IPS-11a (cell line): ENCODE measurements at regions not wholly inside any gene's neighbourhood (a gene's known extent, or its start where the extent isn't known, plus 50 kb on each side); places are given as distances from the start of the nearest gene placed in this dataset.
"Not testable (repeated sequence)": the region's sequence is repeated elsewhere in the genome, so short reads cannot be mapped to it uniquely, and the experiment has no call there.

Experiments used
- H3K4me3 ChIP-seq: one replicate; pipeline ENCODE4 v1.5.1; 2013; ENCODE audit warnings: low read depth, low read length, control low read depth

DNA sequence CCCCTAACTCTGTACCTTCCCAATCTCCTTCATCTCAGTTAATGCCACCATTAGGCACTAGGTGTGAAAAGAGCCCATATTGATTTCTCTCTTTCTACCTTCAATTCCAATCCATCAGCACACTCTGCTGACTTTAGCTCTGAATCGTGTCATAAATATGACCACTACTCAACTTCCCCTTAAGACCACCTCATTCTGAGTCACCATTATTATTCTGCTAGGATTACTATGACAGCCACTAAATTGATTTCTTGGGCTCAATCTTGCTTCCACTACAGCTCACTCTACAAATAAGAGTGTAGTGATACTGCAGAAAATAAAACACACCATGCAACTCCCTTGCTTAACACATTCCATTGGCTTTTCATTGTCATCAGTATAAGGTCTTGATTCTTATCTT is 1449.0 kb upstream of the FLRT2 start:
- H3K4me3 ChIP-seq = no peak overlapping the region

DNA sequence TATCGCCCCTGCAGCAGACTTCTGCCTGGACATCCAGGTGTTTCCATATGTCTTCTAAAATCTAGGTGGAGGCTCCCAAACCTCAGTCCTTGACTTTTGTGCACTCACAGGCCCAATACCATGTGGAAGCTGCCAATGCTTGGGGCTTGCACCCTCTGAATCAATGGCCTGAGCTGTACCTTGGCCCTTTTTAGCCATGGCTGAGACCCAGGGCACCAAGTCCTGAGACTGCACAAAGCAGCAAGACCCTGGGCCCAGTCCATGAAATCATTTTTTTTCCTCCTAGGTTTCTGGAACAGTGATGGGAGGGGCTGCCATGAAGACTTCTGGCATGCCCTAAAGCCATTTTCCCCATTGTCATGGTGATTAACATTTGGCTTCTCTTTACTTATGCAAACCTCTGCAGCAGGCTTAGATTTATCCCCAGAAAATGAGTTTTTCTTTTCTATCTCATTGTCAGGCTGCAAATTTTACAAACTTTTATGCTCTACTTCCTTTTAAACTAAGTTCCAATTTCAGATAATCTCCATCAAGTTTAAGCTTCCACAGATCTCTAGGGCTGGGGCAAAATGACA is 1445.8 kb upstream of the FLRT2 start:
- H3K4me3 ChIP-seq = no peak overlapping the region

DNA sequence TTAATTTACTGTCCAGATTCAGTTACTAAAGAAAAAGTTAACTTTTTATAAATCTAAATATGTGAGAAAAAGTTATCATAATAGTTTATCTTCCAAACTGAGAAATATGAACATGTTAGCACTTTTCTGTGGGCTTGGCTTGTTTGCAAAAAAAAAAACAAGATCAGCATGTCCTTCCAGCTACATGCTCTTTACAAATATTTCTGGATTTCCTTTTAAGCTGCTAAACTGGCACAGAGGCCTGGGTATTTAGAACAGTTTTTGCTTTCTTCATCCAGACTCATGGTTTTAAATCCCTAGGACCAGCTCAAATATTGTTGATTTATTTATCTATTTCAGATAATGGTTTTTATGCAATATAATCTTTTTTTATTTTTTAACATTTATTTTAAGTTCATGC is 1444.5 kb upstream of the FLRT2 start:
- no peak overlapping the region for H3K4me3 ChIP-seq

DNA sequence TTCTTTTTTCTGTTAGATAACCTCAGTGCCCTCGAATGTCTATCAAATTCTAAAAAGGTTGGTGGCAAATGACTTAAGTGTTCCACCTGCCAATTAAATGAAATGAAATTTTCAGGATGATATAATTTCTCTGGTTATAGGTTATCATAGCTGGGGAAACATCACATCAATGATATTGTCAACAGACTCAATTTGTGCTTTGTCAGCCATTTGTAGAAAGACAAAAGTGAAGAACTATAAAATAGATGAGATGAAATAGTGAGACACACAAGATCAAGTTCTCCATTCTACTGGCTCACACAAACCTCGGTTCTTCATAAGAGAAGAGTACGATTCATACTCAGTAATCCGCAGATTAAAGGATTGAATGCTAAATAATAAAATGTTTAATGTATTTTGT is 1443.2 kb upstream of the FLRT2 start:
- H3K4me3 ChIP-seq = no peak overlapping the region

DNA sequence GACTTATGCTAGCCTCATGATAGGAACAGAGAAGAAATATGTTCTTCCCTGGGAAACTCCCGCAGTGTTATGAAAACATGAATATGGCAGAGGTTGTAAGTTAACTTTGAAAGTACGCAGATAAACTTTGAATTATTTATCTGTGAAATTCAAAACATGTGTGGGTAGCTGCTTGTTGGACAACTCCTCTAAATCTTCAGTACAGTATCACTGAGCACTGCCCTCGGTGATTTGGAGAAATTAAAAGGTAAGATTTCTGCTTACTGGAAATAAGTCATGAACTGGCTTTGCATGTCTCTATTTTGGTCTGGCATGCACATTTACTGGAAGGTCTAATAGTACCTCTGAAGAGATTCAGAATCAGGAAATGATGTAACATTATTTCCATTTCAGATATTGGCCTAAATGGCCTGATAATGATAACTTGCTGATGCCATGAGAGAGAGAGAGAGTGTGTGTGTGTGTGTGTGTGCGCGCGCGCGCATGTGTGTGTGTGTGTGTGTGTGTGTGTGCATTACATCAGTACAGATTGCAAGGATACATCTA is 1441.9 kb upstream of the FLRT2 start:
- H3K4me3 ChIP-seq = no peak overlapping the region

DNA sequence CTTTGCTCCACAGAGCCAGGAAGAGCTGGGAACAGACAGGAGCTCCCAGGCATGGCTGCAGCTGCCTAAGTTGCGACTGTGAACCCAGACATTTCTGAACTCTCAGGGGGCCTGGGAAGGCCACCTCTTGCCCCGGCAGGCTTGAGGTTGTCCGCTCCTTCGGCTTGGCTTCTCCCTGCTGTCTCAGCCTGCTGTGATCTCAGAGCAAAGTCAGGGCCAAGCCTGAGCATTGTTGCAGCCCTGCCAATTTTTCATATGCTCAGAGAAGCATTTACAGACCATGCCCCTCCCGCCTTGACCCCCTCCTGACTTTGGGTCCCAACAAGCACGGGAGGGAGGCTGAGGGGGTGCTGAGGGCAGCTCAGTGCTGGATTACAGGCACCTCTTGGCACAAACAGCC is 1439.1 kb upstream of the FLRT2 start:
- no peak overlapping the region for H3K4me3 ChIP-seq

DNA sequence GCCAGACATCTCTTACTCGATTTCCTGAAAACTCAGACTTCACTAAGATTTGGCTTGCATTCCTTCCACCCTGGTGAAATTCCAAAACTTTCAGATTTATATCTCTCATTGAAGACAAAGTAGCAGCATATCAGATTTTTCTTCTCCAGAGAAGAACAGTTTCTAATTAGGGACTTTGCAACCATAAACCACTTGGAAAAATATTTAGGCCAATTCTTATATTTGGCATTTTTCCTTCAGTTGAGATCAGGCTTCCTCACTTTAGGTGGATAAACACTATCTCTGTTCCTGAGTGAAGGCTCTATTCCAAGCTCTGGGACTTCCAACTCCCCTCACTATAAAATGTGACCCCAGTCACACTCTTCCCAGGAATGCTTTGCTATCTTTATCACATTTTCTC is 1434.3 kb upstream of the FLRT2 start:
- H3K4me3 ChIP-seq = no peak overlapping the region

DNA sequence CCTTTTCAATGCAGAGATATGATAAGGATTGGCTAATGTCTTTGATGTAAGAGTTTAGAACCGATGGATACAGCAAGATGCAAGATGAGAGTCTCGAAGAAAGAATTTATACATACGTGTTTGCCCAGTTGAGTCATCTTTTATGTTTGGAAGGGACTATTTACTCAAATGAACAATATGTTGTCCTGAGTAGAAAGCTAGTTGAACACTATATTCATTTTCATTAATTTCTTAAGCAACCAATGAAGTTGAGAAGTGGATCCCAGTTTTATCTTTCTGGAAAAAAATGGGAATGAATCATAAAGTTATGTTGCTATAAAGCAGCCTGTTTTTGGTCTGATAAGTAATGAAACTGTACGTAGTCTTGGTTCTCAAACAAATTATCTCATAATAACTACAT is 1431.7 kb upstream of the FLRT2 start:
- no peak overlapping the region for H3K4me3 ChIP-seq

DNA sequence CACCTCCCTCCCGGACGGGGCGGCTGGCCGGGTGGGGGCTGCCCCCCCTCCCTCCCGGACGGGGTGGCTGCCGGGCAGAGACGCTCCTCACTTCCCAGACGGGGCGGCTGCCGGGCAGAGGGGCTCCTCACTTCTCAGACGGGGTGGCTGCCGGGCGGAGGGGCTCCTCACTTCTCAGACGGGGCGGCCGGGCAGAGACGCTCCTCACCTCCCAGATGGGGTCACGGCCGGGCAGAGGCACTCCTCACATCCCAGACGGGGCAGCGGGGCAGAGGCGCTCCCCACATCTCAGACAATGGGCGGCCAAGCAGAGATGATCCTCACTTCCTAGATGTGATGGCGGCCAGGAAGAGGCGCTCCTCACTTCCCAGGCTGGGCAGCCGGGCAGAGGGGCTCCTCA is 1430.4 kb upstream of the FLRT2 start:
- H3K4me3 ChIP-seq = not testable (repeated sequence)

DNA sequence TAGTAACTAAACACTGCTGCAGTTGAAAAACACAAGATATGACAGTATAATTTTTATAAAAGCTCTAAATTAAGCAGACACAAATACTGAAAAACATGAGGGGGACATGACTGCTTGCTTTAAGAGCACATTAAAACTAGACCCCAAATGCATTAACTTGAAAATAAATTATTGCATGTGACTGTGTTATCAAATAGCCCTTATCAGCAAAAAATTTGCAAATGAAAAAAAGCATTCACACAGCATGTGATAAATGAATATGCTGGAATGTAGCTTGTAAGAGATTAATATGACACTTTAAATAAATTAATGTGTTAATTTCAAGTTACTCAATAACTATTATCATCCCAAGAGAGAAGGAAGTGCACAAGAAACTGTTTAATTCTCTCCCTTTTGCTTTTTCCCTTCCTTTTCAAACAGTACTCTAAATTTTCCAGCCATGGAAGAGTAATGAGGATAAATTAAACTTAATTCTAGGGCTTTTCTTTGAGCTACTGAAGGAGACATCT is 1422.1 kb upstream of the FLRT2 start:
- H3K4me3 ChIP-seq = no peak overlapping the region

DNA sequence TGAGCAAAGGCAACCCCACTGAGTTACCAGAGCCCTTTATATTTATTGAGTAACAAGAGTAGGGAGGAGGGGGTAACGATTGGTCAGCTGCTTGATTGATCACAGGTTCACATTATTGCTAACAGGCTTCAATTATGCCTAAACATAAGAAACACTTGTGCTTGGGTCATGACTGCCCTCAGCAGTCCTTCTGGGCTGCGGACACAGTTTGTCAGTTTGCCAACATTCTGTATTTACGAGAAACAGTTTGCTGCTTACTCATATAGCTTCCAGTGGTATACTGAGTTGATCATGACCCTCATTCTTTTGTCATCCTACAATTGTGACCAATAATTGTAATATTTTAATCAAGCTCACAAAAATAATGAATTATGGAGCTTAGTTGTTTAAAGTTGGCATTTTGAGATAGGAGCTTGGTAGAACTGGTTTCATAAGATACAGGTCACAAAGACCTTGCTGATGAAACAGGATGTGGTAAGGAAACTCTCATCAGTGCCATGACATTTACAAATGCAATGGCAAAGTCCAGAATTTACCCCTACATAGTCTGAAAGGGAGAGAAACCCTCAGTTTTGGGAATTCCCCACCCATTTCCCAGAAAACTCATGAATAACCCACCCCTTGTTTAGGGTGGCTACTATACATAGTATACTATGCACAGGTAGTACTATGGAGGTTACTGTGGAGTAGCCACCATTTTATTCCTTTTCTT is 1421.0 kb upstream of the FLRT2 start:
- H3K4me3 ChIP-seq = no peak overlapping the region

DNA sequence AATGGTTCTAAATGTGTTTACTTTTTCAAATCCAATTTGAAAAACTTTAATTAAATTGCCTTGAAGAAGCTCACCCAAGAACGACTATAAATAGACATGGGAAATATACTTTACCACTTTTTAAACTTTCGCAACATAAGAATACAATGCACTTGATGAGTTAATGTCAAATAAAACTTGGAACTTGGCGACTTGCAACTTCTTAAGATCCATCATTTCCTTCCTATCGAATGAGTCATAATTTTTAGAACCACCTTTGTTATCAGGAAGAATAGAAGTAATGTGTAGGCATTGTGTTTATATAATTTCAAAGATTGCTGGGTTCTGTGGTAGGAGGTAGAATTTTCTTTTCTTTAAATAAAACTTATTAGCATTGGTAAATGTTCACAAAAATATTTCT is 1417.4 kb upstream of the FLRT2 start:
- H3K4me3 ChIP-seq = no peak overlapping the region

DNA sequence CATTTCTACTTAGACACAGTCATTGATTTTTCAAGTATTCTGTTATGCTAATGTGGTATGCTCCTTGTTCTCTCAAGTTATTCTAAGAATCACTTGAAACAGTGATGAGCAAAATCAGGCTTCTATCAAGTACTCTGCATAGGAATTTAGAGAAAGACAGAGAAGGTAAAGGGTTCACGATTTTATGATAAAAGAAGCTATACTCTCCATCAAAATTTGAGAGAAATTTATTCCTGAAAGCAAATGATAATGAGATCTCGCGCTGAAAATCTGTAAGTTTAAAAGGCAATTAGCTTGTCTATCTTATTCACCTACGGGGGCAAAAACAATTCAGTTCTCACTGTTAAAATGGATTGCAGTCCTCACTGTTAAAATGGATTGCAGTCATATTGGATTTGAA is 1404.3 kb upstream of the FLRT2 start:
- H3K4me3 ChIP-seq = no peak overlapping the region

DNA sequence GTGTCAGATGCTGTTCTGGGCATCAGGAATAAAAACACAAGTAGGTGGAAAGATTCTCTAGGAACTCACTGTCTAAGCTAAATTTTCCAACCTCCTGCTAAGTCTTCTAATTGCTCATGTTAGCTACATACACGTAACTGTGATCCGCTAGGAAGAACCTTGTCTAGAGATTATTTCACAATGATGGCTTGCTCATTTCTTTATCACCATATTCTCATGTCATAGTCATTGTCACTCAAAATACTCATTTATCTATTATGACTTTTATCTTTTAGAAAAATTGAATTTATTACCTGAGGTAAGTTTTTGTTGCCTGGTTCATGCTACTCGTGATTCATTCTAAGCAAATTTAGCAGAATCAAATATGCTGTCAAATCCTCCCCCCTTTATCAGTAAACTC is 1402.4 kb upstream of the FLRT2 start:
- H3K4me3 ChIP-seq = no peak overlapping the region

DNA sequence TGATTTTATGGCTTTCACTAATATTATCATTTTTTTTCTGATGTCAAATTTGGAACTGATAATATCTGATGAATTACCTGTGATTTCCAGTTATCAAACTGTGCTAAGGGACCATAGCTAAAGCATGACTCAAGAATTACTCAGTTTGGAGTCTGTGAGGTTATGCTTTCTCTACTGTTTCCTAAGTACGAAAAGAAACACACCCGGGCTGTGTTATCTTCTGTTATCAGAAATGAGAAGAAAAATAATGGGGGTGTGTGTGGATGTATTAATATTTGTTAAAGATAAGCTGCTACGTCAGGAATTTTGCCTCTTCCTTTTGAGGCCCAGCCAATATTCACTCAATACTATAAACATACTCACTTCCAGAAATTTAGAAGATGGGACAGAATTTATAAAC is 1401.9 kb upstream of the FLRT2 start:
- H3K4me3 ChIP-seq = no peak overlapping the region

DNA sequence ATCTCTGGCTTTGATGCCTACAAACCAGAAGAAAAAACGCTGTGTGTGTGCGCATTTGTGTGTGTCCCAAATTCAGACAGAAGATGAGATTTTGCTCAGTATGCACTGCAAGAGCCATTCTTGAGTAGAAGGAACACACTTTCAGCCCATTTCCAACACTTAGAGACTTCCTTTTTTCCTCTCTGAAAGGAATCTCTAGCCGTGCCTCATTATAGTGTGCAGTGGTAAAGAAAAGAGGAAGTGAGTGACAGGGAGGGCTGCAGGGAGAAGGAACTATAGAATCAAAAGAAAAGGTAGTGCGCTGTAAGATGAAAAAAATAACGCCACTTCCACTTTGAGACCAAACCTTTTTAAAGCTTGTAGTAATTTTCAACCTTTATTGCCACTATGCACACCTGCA is 1400.9 kb upstream of the FLRT2 start:
- H3K4me3 ChIP-seq = no peak overlapping the region

DNA sequence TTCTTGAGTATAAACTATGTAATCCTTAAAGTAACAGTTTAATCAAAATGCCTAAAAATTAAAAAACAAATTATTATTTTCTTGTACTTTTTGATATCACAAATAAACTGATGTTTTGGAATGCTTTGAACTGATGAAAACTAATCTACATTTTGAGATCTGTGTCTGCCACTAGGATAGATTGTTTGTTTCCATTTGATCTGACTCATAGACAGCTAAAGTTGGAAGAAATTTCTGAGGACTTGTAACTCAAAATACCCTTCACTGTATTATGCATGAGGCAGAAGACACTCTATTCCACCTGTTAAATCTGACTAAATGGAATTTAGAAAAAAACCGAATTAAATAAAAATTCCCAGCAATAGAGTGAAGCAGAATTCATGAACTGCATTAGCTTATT is 1400.0 kb upstream of the FLRT2 start:
- no peak overlapping the region for H3K4me3 ChIP-seq

DNA sequence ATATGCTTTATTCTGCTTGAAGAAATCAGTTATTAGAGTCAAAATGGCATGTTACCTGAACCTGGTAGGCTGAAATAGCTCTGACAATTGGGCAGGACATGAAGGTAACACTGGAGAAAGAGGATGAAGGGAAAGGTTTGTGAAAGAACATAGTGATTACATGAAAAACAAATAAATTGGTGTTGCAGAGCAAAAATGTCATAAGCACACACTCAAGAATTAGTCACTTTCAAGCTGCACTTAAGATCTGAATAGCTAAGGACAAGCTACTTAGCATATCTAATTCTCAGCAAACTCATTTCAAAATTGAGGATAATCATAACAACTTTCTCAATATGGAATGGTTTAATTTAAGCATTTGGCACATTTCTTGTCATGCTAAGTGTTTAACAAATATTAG is 1398.0 kb upstream of the FLRT2 start:
- no peak overlapping the region for H3K4me3 ChIP-seq

DNA sequence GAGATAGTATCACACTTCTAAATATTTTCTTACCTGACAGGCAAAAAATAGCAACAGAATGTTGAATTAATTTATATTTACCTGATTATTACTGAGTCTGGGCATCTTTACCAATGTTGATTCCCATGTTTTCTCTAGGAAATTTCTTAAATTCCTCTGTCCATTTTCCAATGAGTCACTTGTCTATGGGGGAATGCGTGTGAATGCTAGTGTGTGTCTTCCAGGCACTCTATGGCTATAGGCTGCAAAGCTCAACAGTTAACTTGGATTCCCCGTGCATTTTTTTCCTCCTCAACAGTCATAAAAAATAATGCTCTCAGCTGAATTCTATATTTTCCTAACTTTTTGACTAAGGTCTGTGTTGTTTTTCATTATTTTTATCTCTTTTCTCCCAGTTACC is 1385.8 kb upstream of the FLRT2 start:
- H3K4me3 ChIP-seq = no peak overlapping the region

DNA sequence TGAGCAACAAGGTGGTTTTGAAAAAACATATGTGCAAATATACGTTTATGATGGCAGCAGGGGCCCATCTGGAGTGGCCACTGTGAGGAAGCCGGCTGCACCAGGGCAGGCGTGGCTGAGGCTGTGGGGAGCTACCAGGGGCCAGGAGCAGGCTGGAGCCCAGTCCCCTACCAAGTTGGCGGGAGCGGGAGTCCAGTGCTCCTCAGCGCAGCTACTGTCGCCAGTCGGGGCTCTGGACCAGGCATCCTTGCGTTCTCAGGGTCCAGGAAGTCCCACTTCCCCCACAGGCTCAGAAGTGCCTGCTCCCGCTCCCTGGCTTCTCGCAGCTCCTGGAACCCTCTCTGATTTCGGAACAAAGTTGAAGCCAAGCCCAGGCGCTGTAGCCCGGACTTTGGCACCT is 1377.5 kb upstream of the FLRT2 start:
- no peak overlapping the region for H3K4me3 ChIP-seq

DNA sequence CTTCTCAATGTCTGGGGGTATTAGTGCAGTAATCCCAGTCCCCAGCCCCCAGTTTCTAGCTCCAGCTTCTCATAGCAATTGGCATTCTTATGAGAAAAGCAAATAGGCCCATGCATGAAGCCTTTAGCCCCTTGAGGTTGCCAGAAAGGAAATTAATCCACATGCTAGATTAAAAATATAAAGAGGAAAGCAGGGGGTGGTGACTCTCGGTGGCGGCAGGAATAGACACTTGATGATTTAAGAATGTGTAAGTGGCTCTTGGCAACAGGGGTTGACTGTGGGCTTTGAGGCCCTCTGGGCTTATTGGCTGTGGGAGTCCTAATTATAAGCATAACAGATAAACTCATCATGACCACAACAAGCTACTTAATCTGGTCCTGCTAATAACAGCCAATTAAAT is 1367.3 kb upstream of the FLRT2 start:
- H3K4me3 ChIP-seq = no peak overlapping the region

DNA sequence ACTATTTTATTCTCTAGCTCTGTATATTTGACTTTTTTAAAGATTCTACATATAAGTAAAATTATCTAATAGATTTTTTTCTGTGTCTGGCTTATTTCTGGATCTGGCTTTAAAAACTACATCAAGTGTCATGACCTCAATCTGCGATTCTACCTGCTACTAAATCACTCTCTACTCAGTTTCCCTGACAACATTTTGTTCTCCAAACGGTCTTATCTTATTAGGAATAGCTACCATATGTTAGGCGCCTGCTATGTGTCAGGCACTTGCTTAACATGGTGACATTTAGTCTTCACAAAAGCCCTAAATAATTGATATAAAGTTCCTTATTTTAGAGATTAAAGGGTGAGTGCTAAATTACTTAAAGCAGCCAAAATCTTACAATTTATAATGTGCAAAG is 1362.9 kb upstream of the FLRT2 start:
- H3K4me3 ChIP-seq = no peak overlapping the region

DNA sequence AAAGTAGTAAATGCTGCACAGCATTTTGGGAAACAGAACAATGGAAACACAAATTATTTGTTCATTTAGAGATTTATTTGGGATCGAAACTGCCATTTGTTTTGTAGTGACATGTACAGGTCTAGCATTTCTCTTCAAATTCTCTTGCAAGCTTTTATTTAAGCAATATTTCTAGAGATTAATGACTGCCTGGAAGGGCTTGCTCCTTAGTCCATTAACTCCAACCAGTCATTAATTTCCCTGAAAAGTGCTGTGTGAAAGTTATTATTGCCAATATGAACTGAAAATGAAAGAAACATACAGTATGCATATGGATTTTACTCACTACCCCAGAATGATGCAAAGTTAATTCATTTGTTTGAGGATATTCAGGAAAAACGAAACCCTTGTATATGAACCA is 1349.6 kb upstream of the FLRT2 start:
- no peak overlapping the region for H3K4me3 ChIP-seq
